ENCODE measurements at regions not wholly inside any gene's neighbourhood (a gene's known extent, or its start where the extent isn't known, plus 50 kb on each side); places are given as distances from the start of the nearest gene placed in this dataset.

GRCh38 chr13:50552424-50552966 is 291.0 kb downstream of the DLEU7 start:
- no peak overlapping the region for H3K4me3 ChIP-seq (replicated peaks; ENCODE audit: low read depth, low read length)
- TF ChIP-seq CTCF (IDR thresholded peaks at IDR 0.05; ENCODE audit: low read length, missing control alignments): no peak
- no peak for DNase-seq (ENCODE audit: low read depth)

GRCh38 chr13:50561739-50562138 is 281.8 kb downstream of the DLEU7 start:
- TF ChIP-seq CTCF (IDR thresholded peaks at IDR 0.05; ENCODE audit: low read length, missing control alignments): no peak
- DNase-seq (ENCODE audit: low read depth): no peak
- H3K4me3 ChIP-seq (replicated peaks; ENCODE audit: low read depth, low read length): no peak overlapping the region

- DNase-seq (ENCODE audit: low read depth): no peak
- TF ChIP-seq CTCF (IDR thresholded peaks at IDR 0.05; ENCODE audit: low read length, missing control alignments): no peak
- no peak overlapping the region for H3K4me3 ChIP-seq (replicated peaks; ENCODE audit: low read depth, low read length)
These were observed 276.8 kb downstream of the DLEU7 start for GRCh38 chr13:50566646-50567045.

DNA sequence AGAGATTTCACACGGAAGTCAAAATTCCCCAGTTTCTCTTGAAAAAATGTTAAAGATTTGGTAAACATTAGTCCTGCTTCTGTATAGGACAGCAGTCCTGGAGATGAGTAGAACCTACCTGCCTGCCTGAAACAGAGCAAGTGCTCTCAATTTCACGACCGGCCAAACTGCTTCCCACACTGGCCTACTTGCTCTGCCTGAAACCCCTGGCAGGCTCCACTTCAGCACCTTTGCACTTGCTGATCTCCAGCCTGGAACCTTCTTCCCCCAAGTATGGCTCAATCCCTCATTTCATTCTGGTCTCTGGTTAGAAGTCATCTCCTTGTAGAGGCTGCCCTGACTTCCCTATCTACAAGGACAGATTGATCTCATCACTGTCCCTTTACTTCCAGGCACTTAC is 271.4 kb downstream of the DLEU7 start:
- DNase-seq (ENCODE audit: low read depth): no peak
- no peak for TF ChIP-seq CTCF (IDR thresholded peaks at IDR 0.05; ENCODE audit: low read length, missing control alignments)
- H3K4me3 ChIP-seq (replicated peaks; ENCODE audit: low read depth, low read length): no peak overlapping the region

GRCh38 chr13:50573066-50573465 is 270.4 kb downstream of the DLEU7 start:
- no peak for TF ChIP-seq CTCF (IDR thresholded peaks at IDR 0.05; ENCODE audit: low read length, missing control alignments)
- DNase-seq (ENCODE audit: low read depth): no peak
- H3K4me3 ChIP-seq (replicated peaks; ENCODE audit: low read depth, low read length): no peak overlapping the region

DNA sequence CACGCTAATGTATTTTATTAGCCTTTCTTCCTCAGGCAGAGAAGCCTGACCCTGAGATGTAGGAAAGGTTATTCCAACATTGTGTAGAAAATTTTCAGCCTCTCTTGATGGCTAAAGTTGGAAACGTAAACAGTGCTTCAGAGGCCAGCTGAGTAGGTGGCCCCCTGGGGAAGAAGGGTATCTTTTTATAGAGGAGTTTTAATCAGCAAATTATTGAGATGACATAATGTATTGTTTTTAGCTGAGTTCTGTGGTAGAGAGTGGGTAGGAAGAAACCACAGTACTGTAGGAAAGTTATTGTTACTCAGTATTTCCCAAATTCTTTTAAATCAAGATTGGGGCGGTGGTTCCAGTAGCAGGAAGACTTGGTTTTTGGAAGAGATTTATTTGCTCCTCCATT is 268.8 kb downstream of the DLEU7 start:
- no peak overlapping the region for H3K4me3 ChIP-seq (replicated peaks; ENCODE audit: low read depth, low read length)
- peak; percentile 71 for DNase-seq (ENCODE audit: low read depth)
- TF ChIP-seq CTCF (IDR thresholded peaks at IDR 0.05; ENCODE audit: low read length, missing control alignments): no peak

GRCh38 chr13:50575138-50575537 is 268.4 kb downstream of the DLEU7 start:
- no peak overlapping the region for H3K4me3 ChIP-seq (replicated peaks; ENCODE audit: low read depth, low read length)
- no peak for DNase-seq (ENCODE audit: low read depth)
- TF ChIP-seq CTCF (IDR thresholded peaks at IDR 0.05; ENCODE audit: low read length, missing control alignments): no peak

All from fibroblast of pulmonary artery (primary cell).